ENCODE measurements at regions not wholly inside any gene's neighbourhood (a gene's known extent, or its start where the extent isn't known, plus 50 kb on each side); places are given as distances from the start of the nearest gene placed in this dataset.
"Not testable (repeated sequence)": the region's sequence is repeated elsewhere in the genome, so short reads cannot be mapped to it uniquely, and the experiment has no call there.

- no peak for DNase-seq
These were observed 210.5 kb downstream of the CSNK1G3 start for GRCh38 chr5:123722451-123722850.

DNA sequence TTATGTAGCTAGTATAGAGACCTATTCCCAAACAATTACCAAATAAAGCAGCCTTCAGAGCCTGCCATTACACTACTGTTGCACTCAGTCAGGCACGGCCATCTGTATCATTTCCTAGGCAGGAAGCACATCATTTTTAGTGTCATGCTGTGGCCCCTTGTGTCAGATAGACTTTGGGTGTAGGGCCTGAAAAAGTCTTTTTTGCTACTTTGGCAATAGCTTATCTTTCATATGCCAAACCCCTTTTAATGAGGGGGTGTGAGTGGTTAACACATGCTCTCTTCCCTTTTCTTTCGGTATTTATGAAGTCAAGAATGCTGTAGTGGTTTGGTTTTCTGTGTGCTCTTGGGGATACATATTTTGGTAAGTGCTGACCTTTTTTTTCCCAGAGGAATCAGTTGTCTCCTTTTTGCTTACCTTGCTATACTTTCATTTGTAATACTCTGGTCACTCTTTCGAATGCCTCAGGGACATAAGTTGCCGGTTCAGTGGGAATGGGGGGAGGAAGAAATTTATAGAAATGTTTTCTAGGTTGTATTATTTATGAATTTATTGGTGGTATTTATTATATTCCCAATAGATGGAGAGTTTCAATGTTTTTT lies 209.8 kb downstream of the CSNK1G3 start:
- no peak for DNase-seq

GRCh38 chr5:123720955-123721354 lies 209.0 kb downstream of the CSNK1G3 start:
- DNase-seq, result no peak

- DNase-seq, result no peak
These were observed 208.4 kb downstream of the CSNK1G3 start for GRCh38 chr5:123720339-123720738.

- no peak for DNase-seq
These were observed 207.0 kb downstream of the CSNK1G3 start for GRCh38 chr5:123719004-123719403.

DNA sequence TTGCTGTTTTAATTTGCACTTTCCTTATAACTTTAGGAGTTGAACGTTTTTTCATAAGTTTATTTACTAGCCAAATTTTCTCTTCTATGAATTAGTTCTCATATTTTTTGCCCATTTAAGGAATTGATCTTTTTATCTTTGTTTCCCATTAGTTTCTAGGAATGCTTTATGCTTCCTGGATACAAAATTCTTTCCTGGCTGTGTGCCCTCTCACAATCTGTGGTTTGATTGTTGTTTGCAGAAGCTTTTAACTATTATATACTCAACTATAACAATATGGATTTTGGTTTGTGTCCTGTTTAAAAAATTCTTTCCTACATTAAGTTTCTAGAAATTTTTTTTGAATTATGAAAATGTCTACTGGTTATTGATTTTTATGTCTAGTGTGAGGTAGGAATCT lies 206.3 kb downstream of the CSNK1G3 start:
- no peak for DNase-seq

GRCh38 chr5:123717139-123717538 lies 205.2 kb downstream of the CSNK1G3 start:
- DNase-seq, result no peak

GRCh38 chr5:123710031-123710430 lies 198.1 kb downstream of the CSNK1G3 start:
- DNase-seq, result no peak

DNA sequence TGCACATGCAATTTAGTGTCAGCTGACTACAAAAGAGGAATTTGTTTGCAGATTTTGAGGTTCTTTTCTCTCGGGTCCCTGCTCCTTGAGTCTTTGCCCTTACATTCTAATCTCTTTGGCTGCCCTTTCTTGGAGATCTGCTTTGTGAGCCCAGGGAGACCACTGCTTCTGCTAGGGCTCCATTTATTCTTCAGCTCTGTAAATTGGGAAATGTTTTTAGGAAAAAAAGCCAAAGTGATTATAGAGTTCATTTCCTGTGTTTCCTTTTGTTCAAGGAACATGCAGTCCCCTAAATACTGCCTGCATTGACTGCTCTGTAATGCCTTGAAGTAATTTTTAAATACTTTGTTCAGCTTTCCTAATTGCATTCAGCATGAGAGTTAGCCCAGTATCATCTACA lies 197.4 kb downstream of the CSNK1G3 start:
- DNase-seq, result no peak

GRCh38 chr5:123708074-123708806 lies 196.3 kb downstream of the CSNK1G3 start:
- no peak for DNase-seq

DNA sequence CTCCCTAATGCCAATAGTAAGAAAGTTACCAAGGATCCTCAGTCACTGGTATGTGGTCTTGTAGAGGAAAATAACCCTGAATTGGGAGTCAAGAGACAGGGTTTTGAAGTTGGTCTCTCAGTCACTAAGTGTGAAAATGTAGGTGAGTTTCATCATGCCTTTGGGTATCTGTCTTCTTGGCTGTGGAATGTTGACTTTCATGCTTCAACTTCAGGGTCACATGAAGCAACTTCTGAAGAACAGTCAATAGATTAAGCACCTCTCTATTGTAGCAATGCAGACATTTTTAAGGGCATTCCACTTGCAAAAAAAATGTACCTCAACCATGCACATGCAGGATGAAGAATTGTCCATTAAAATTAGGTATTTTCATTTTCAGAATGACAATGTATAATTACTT lies 194.6 kb downstream of the CSNK1G3 start:
- no peak for DNase-seq

DNA sequence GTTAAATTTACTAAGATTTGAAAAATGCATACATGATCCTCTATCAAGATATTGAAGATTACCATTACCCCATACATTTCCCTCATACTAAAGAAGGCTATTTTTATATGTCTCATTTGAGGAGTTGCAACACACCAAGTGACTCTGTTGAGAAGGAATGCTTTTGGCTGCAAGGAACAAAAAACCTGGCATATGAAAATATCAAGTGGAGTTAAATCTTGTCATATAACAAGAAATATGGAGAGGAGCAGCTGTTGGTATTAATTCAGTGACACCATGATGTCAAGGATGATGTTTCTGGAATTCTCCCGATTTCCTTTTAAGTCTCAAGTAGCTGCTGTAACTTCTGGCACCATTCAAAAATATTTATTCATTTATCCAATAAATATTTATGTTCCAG lies 193.8 kb downstream of the CSNK1G3 start:
- DNase-seq, result no peak

GRCh38 chr5:123701511-123702200 lies 189.7 kb downstream of the CSNK1G3 start:
- DNase-seq, result no peak

DNA sequence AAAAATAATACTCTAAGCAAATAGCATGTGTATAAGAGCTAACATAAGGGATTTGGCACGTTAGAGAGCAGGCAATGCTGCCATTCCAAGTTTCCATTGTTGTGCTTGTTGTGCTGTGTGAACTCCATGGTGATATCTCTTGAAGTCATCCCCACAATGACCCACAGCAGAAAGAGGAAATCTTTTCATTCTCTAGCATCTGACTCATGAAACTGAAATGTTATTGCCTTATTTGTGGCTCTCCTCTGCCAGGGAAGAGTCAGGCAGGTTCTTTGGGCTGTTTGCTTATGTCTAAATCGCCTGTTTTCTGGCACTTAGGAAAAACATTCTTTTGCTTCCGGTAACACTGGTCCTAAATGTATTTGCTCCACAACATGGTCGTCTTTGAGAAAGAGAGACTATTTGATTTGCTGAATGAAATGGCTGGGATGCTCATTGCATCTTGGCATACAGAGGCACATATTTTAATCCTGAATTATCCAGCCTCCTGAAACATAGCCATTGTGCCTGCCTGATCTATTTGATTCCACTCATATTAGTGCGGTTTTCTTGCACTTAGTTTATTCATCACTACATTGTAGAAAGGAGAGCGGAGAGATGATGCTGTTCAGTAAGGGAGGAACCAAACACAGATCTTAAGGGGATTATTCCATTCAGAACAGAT lies 188.8 kb downstream of the CSNK1G3 start:
- no peak for DNase-seq

DNA sequence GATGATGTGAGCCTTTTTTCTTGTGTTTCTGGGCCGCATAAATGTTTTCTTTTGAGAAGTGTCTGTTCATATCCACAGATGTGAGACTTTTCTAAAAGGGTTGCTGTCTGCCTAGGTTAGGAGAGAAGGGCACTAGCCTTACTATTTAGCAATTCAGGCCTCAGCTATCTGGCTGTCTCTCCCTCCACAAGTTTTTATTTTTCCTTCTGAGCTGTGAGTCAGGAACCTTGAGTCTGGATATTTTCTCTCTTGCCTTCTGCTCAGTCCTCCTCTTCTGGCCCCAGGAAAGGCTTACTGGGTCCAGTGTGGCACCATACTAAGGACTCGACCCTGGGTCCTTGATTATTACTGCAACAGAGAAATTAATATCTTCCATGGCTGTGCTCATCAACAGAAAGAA lies 187.6 kb downstream of the CSNK1G3 start:
- no peak for DNase-seq

- DNase-seq, result not testable (repeated sequence)
These were observed 187.0 kb downstream of the CSNK1G3 start for GRCh38 chr5:123698937-123699336.

DNA sequence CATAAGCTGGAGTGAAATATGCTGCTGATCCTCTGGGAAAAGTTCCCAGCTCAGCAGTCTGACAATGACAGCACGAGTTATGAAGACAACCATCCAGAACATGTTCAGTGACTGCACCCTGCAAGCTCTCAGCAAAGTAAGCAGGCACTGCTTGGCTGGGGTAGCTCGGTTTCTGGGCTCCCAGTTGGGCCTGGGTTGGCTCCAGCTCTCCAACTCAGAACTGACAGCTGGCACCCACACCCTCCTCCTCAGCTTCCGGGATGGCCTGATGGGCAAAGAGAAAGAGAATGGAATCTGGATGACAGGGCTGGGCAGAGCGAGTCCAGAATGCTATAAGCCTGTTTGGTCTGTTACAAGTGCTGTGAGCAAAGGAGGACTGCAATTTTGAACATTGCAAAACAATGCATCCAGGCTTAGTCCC lies 185.0 kb downstream of the CSNK1G3 start:
- peak; percentile 4 for DNase-seq

- no peak for DNase-seq
These were observed 178.8 kb downstream of the CSNK1G3 start for GRCh38 chr5:123690821-123691220.

GRCh38 chr5:123681061-123681460 lies 169.1 kb downstream of the CSNK1G3 start:
- no peak for DNase-seq

DNA sequence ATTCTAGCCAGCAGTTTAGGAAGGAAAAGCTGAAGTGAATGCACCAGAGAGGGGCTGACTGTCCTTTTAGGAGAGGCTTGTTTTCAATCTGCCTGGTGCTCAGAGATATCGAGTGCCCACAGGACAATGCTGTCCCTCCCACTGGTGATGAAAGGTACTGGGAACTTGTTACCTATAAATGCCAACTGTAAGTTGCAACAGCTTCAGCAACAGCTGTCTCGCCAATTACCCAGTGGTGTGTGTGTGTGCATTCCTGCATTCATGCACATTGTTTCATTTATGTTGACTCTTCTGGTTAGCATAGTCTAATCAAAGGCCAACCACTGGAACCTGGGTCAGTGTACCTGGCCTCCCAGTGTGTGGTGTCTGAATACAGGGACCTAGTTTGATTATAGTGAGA lies 161.1 kb downstream of the CSNK1G3 start:
- DNase-seq, result peak; percentile 10

DNA sequence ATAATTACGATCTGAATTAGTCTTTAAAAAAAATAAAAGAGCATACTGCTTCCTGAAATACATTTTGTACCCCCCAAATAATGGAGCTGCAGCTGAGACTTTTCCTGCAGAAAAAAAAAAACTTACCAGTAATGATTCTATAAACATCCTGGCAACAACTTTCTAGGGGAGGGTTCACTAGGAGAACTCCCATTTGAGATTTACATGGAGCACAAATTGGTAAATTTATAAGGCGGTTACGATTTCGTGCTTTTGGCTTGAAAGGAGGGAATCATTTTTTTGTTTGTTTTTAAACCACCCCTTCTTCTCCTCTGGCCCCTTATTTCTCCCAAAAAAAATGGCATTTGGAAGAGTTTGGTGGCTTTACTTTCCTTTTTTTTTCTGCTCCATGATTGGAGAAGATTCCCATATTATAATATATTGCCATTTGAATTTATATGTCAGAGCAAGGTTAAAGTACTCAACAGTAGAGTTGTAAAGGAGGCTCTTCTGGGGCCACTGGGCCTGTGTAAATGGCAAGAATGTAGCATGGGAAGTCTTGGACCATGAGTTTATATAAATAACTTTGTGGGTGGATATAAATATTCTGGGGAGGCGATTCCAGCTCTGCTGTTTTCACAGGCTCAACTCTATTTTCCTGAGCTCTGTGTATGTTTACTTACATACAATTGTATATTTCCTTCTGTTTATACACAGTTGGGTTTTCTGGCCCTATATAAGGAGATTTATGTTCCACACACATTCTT lies 159.9 kb downstream of the CSNK1G3 start:
- DNase-seq, result no peak

GRCh38 chr5:123671042-123671441 lies 159.1 kb downstream of the CSNK1G3 start:
- peak; percentile 54 for DNase-seq

Measured in NCI-H345 (cell line).